ENCODE measurements at regions not wholly inside any gene's neighbourhood (a gene's known extent, or its start where the extent isn't known, plus 50 kb on each side); places are given as distances from the start of the nearest gene placed in this dataset.

DNA sequence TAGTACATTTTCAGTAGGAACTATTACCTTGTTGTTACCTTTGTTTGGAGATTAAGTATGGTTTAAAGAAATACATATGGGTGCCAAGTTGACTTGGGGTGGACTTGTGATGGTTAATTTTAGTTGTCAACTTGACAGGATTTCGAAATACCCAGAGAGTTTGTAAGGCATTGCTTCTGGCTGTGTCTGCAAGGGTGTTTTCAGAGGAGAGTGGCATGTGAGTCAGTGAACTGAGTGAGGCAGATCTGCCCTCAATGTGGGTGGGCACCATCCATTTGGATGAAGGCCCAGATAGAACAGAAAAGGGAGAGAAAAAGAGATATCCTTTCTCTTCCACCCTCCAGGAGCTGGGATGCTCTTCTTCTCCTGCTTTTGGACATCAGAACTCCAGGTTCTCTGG is 315.5 kb downstream of the GPATCH2 start:
- DNase-seq: no peak
- no peak for FAIRE-seq
- no peak for ATAC-seq
- Histone ChIP-seq H3K4me1 (no peaks in the 10 kb centered on the region), H3K36me3 (no peaks in the 10 kb centered on the region), H3K27ac (no peak overlapping the region), H3K27me3 (no peaks in the 10 kb centered on the region), H3K4me3 (no peak overlapping the region), H3K9me3 (no peaks in the 10 kb centered on the region)
- TF ChIP-seq, protein P1, sequence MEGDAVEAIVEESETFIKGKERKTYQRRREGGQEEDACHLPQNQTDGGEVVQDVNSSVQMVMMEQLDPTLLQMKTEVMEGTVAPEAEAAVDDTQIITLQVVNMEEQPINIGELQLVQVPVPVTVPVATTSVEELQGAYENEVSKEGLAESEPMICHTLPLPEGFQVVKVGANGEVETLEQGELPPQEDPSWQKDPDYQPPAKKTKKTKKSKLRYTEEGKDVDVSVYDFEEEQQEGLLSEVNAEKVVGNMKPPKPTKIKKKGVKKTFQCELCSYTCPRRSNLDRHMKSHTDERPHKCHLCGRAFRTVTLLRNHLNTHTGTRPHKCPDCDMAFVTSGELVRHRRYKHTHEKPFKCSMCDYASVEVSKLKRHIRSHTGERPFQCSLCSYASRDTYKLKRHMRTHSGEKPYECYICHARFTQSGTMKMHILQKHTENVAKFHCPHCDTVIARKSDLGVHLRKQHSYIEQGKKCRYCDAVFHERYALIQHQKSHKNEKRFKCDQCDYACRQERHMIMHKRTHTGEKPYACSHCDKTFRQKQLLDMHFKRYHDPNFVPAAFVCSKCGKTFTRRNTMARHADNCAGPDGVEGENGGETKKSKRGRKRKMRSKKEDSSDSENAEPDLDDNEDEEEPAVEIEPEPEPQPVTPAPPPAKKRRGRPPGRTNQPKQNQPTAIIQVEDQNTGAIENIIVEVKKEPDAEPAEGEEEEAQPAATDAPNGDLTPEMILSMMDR (IDR thresholded peaks at IDR 0.05): no peak
- WGBS, 2 donors: 40 to 67% methylated on average over 1 of the region's 1 CpG
- intact Hi-C loops (cut with DNase I): no loop called here

DNA sequence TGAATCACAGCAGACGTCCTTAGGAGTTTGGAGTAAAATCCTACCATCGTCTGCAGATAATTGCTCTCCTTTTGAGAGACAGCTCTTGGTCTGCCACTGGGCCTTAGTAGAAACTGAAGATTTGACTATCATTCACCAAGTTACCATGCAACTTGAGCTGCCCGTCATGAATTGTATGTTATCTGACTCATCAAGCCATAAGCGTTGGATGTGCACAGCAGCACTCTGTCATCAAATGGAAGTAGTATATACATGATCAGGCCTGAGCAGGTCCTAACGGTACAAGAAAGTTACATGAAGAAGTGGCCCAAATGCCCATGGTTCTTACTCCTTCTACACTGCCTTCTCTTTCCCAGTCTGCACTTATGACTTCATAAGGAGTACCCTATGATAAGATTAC is 317.8 kb downstream of the GPATCH2 start:
- WGBS, 2 donors: 77 to 84% methylated on average over 5 of the region's 5 CpGs
- Histone ChIP-seq H3K9me3 (no peaks in the 10 kb centered on the region), H3K4me3 (no peak overlapping the region), H3K4me1 (no peaks in the 10 kb centered on the region), H3K27me3 (no peaks in the 10 kb centered on the region), H3K36me3 (no peaks in the 10 kb centered on the region), H3K27ac (no peak overlapping the region)
- intact Hi-C loops (cut with DNase I): no loop called here
- DNase-seq: no peak
- ATAC-seq: no peak
- TF ChIP-seq, protein P1 (IDR thresholded peaks at IDR 0.05): no peak
- no peak for FAIRE-seq

DNA sequence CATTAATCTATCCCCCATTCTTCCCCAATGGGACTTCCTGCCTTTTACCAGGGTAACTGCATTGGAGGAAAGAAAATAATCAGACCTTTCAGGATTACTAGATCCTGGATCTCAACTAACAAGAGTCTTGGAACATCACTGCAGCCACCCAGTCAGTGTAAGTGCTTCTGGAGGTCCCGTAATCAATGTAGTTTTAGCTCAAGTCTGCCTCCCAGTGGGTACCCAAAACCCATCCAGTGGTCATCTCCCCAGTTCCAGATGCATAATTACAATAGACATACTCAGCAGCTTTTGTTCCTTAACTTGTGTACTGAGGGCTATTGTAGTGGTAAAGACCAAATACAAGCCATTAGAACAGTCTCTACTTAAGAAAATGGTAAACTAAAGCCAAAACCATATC is 319.1 kb downstream of the GPATCH2 start:
- DNase-seq: no peak
- H3K27ac ChIP-seq: no peak overlapping the region
- intact Hi-C loops (cut with DNase I): no loop called here
- WGBS, 2 donors: 29 to 52% methylated on average over 1 of the region's 1 CpG
- H3K4me1 ChIP-seq: no peaks in the 10 kb centered on the region
- H3K36me3 ChIP-seq: no peaks in the 10 kb centered on the region
- FAIRE-seq: no peak
- no peaks in the 10 kb centered on the region for H3K9me3 ChIP-seq
- H3K27me3 ChIP-seq: no peaks in the 10 kb centered on the region
- H3K4me3 ChIP-seq: no peak overlapping the region
- TF ChIP-seq, protein P1 (IDR thresholded peaks at IDR 0.05): no peak
- no peak for ATAC-seq

DNA sequence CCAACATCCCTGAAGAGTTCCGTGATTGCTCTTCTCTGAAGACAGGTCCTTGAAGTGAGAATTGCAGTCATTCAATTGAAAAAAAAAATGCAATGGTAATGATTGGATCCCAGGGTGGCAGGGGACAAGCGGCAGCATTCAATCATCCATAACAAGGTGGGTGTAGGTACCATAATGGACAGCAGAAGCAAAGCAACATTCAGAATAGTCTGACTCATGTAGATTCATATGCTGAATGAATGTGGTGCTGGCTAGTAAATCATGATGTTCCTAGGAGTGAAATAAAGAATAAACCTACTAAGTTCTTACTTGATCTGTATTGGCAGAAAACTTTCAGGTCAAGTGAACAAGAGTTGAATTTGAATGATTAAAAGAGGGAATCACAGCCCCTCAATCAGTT is 319.6 kb downstream of the GPATCH2 start:
- ATAC-seq (no peak), FAIRE-seq (no peak), DNase-seq (no peak)
- Histone ChIP-seq H3K9me3 (no peaks in the 10 kb centered on the region), H3K27me3 (no peaks in the 10 kb centered on the region), H3K27ac (no peak overlapping the region), H3K4me1 (no peaks in the 10 kb centered on the region), H3K36me3 (no peaks in the 10 kb centered on the region), H3K4me3 (no peak overlapping the region)
- intact Hi-C loops (cut with DNase I): no loop called here
- TF ChIP-seq, protein P1 (IDR thresholded peaks at IDR 0.05): no peak
- 80 to 86% methylated on average over 2 of the region's 2 CpGs for WGBS, 2 donors

DNA sequence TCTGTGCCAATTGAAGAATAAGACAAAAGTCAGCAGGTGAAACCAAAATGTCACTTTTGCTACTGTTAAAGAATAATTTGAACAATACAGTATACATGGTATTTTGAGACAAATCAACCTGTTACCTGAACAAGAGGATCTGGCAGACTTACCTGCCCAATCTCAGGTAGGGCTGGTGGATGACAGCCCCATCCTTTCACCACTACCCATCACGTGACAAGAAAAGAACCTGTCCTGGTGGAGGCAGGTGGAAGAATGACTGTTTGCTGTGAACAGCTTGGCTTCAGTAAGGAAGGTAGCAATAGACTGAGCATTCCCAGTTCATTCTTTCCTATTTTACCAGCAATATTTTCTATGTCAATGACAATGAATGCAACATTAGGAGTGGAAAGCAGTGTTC is 349.6 kb downstream of the GPATCH2 start:
- Histone ChIP-seq H3K27me3 (no peaks in the 10 kb centered on the region), H3K9me3 (no peaks in the 10 kb centered on the region), H3K36me3 (no peaks in the 10 kb centered on the region), H3K4me1 (no peaks in the 10 kb centered on the region), H3K4me3 (no peak overlapping the region), H3K27ac (no peak overlapping the region)
- TF ChIP-seq, protein P1 (IDR thresholded peaks at IDR 0.05): no peak
- ATAC-seq (no peak), DNase-seq (no peak), FAIRE-seq (no peak)
- 36 to 75% methylated on average over 1 of the region's 1 CpG for WGBS, 2 donors
- intact Hi-C loops (cut with DNase I): no loop called here

All from pancreas (tissue), 10 donors.